DOHH2 (cell line): ENCODE measurements at regions not wholly inside any gene's neighbourhood (a gene's known extent, or its start where the extent isn't known, plus 50 kb on each side); places are given as distances from the start of the nearest gene placed in this dataset.

Source experiments
- H3F3A ChIP-seq: fragments of 200-600 bp; sonication (generic), shearing (Covaris generic); 2 replicates; pipeline ENCODE4 v1.6.0; 2016; ENCODE audit warnings: antibody characterized with exemption, mild to moderate bottlenecking; ENCODE audit not compliant: control insufficient read depth, insufficient read depth
- H3K27ac ChIP-seq: fragments of 200-600 bp; sonication (generic); 2 replicates; pipeline ENCODE4 v1.5.1; 2014; ENCODE audit warnings: low read depth, mild to moderate bottlenecking, low read length, moderate library complexity
- H3K27me3 ChIP-seq: fragments of 200-600 bp; sonication (generic); 2 replicates; pipeline ENCODE4 v1.6.1; 2014; ENCODE audit warnings: mild to moderate bottlenecking, low read length, mixed read lengths; ENCODE audit not compliant: control insufficient read depth
- H3K36me3 ChIP-seq: fragments of 200-600 bp; sonication (generic); 2 replicates; pipeline ENCODE4 v1.6.1; 2014; ENCODE audit warnings: mild to moderate bottlenecking, low read length, moderate library complexity, mixed read lengths; ENCODE audit not compliant: control insufficient read depth
- H3K4me1 ChIP-seq: fragments of 200-600 bp; sonication (generic); 2 replicates; pipeline ENCODE4 v1.6.1; 2014; ENCODE audit warnings: mild to moderate bottlenecking, low read length, mixed read lengths; ENCODE audit not compliant: control insufficient read depth
- H3K4me2 ChIP-seq: fragments of 200-600 bp; sonication (generic); 2 replicates; pipeline ENCODE4 v1.6.0; 2014; ENCODE audit warnings: mild to moderate bottlenecking, low read length, moderate library complexity
- H3K4me3 ChIP-seq: fragments of 200-600 bp; sonication (generic); 2 replicates; pipeline ENCODE4 v1.5.1; 2014; ENCODE audit warnings: mild to moderate bottlenecking, low read length, mixed read lengths
- H3K79me2 ChIP-seq: fragments of 200-600 bp; sonication (generic); 2 replicates; pipeline ENCODE4 v1.6.1; 2014; ENCODE audit warnings: mild to moderate bottlenecking, low read length, mixed read lengths; ENCODE audit not compliant: control insufficient read depth
- H3K9me2 ChIP-seq: fragments of 200-600 bp; sonication (generic); replicated peaks from 2 replicates; pipeline ENCODE4 v1.6.1; 2014; ENCODE audit warnings: mild to moderate bottlenecking, low read length, mixed read lengths; ENCODE audit not compliant: control insufficient read depth
- H3K9me3 ChIP-seq: fragments of 200-600 bp; sonication (generic); 2 replicates; pipeline ENCODE4 v1.6.1; 2014; ENCODE audit warnings: antibody characterized with exemption, low read length, mixed read lengths; ENCODE audit not compliant: control insufficient read depth, insufficient read depth
- H4K20me1 ChIP-seq: fragments of 200-600 bp; sonication (generic); 2 replicates; pipeline ENCODE4 v1.6.0; 2014; ENCODE audit warnings: low read depth, mild to moderate bottlenecking, antibody characterized with exemption, low read length, moderate library complexity; ENCODE audit not compliant: control insufficient read depth, insufficient read depth
- EZH2phosphoT487 ChIP-seq: fragments of 200-600 bp; sonication (generic); IDR thresholded peaks from 2 replicates; pipeline ENCODE4 v1.6.1; 2017; ENCODE audit warnings: borderline replicate concordance, mild to moderate bottlenecking, antibody characterized with exemption, low read length, moderate library complexity, mixed read lengths
- TF ChIP-seq, protein P1 (sequence below): fragments of 200-600 bp; sonication (generic); IDR thresholded peaks from one replicate; pipeline ENCODE4 v1.5.1; 2014; ENCODE audit warnings: antibody characterized with exemption, mild to moderate bottlenecking, low read depth, low read length; ENCODE audit not compliant: poor library complexity, severe bottlenecking

DNA sequence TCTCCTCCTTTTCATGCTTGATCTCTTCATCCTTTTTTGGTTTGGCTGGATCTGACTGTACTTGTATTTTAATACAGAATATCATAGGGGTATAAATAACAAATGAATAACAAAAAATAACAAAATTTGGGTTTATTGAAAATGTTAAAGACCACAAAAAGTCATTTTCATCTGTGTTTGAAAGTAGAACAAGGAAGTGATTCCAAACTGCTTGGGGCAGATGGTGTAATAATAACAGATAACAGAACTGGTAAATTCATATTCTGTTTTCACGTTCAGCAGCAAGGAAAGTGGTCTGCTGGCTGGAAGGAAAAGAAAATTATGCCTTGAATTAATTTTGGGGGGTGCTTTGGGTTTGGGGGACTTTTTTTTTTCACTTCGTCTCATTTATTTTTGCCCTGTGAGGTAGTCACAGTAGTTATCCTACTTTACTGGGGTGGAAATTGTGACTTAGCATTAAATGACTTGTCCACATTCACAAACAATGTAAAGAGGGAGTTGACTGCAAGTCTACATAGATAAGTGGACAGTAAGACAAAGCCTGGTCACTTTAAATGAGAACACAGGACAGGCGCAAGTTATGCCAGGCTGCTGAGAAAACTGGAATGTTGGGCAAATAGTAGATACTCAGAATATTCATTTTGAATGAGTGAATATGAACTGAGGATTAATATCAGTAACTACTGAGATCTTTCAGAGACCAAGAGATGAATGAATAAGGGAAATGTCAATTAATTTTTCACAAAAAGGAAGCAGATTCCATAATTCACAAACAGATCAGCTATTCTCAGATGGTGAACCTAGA, 193.9 kb upstream of the CITED2 start:
- Histone ChIP-seq H3K4me1 (no peaks in the 10 kb centered on the region), H3K27me3 (no peaks in the 10 kb centered on the region), H3K36me3 (no peaks in the 10 kb centered on the region), H3F3A (no peaks in the 10 kb centered on the region), H4K20me1 (no peaks in the 10 kb centered on the region), H3K9me3 (no peaks in the 10 kb centered on the region), H3K4me2 (no peak overlapping the region), H3K27ac (no peak overlapping the region), H3K9me2 (no peaks in the 10 kb centered on the region), H3K79me2 (no peaks in the 10 kb centered on the region), H3K4me3 (no peak overlapping the region)
- TF ChIP-seq, protein P1, sequence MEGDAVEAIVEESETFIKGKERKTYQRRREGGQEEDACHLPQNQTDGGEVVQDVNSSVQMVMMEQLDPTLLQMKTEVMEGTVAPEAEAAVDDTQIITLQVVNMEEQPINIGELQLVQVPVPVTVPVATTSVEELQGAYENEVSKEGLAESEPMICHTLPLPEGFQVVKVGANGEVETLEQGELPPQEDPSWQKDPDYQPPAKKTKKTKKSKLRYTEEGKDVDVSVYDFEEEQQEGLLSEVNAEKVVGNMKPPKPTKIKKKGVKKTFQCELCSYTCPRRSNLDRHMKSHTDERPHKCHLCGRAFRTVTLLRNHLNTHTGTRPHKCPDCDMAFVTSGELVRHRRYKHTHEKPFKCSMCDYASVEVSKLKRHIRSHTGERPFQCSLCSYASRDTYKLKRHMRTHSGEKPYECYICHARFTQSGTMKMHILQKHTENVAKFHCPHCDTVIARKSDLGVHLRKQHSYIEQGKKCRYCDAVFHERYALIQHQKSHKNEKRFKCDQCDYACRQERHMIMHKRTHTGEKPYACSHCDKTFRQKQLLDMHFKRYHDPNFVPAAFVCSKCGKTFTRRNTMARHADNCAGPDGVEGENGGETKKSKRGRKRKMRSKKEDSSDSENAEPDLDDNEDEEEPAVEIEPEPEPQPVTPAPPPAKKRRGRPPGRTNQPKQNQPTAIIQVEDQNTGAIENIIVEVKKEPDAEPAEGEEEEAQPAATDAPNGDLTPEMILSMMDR = no peak
- TF ChIP-seq EZH2phosphoT487 = no peak

DNA sequence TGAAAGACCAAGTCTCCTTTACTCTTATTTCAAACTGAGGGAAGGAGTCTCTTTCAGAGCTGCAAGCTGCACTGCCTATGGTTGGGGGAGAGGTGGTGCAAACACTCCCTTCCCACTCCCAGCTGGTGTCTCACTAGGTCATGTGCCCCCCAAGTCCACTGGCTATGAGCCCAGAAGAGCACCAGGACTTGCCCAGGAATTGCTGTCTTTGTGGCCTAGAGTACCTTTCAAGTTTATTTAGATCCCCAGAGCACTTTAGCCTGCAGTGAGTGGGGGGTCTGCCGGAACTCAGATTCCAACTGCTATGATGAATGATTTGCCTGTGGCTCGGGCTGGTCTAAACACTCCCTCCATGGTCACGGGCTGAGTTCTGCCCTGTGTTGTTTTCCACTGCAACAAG, 192.6 kb upstream of the CITED2 start:
- no peaks in the 10 kb centered on the region for H3K4me1 ChIP-seq

DNA sequence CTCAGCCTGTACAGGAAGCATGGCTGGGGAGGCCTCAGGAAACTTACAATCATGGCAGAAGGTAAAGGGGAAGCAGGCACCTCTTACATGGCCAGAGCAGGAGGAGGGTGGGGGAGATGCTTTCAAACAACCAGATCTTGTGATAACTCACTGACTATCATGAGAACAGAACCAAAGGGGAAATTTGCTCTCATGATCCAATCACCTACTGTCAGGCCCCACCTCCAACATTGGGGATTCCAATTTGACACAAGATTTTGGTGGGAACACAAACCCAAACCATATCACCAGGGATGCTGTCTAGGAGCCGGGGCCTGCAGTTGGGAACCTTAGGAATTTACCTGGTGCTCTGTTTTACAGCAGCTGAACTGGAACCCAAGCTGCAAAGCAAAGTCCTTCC, 191.1 kb upstream of the CITED2 start:
- Histone ChIP-seq H3K4me1 (no peaks in the 10 kb centered on the region), H3K79me2 (no peaks in the 10 kb centered on the region), H3K9me2 (no peaks in the 10 kb centered on the region), H3K4me3 (no peak overlapping the region), H3K27ac (no peak overlapping the region), H3K27me3 (no peaks in the 10 kb centered on the region), H3F3A (no peaks in the 10 kb centered on the region), H4K20me1 (no peaks in the 10 kb centered on the region), H3K36me3 (no peaks in the 10 kb centered on the region), H3K4me2 (no peak overlapping the region), H3K9me3 (no peaks in the 10 kb centered on the region)
- TF ChIP-seq, protein P1 = no peak
- TF ChIP-seq EZH2phosphoT487 = no peak

More for the DNA sequence above, 192.6 kb upstream of the CITED2 start:
- no peak overlapping the region for H3K27ac ChIP-seq
- no peak overlapping the region for H3K4me2 ChIP-seq
- no peaks in the 10 kb centered on the region for H3K9me2 ChIP-seq
- H3K4me3 ChIP-seq = no peak overlapping the region
- no peaks in the 10 kb centered on the region for H3K9me3 ChIP-seq
- no peaks in the 10 kb centered on the region for H3K36me3 ChIP-seq
- no peaks in the 10 kb centered on the region for H3F3A ChIP-seq
- H3K79me2 ChIP-seq = no peaks in the 10 kb centered on the region
- no peaks in the 10 kb centered on the region for H4K20me1 ChIP-seq
- no peak for TF ChIP-seq EZH2phosphoT487
- TF ChIP-seq, protein P1 = no peak
- no peaks in the 10 kb centered on the region for H3K27me3 ChIP-seq
